Uterus (tissue), 3 donors: ENCODE measurements at regions not wholly inside any gene's neighbourhood (a gene's known extent, or its start where the extent isn't known, plus 50 kb on each side); places are given as distances from the start of the nearest gene placed in this dataset.

Source experiments
- DNase-seq, 2 donors: peaks; one replicate each; pipeline ENCODE4 v3.0.0-alpha.2; 2019 to 2020
- H3K27ac ChIP-seq, 2 donors: fragments of 200-600 bp; sonication (generic); 1 replicate in 1 of 2; 2 replicates in 1 of 2; pipeline ENCODE4 v1.5.1; 2016 to 2018
- H3K27me3 ChIP-seq, 2 donors: fragments of 200-600 bp; sonication (generic); one replicate each; pipeline ENCODE4 v1.5.1; 2018 to 2019; ENCODE audit warnings: control low read depth in 1 of 2
- H3K36me3 ChIP-seq, 2 donors: fragments of 200-600 bp; sonication (generic); one replicate each; pipeline ENCODE4 v1.5.1; 2019; ENCODE audit warnings: control low read depth in 1 of 2
- H3K4me1 ChIP-seq, 2 donors: fragments of 200-600 bp; sonication (generic); one replicate each; pipeline ENCODE4 v1.5.1; 2018 to 2019; ENCODE audit warnings: control low read depth in 1 of 2
- H3K4me3 ChIP-seq, 2 donors: fragments of 200-600 bp; sonication (generic); 1 replicate in 1 of 2; 2 replicates in 1 of 2; pipeline ENCODE4 v1.5.1; 2018 to 2019; ENCODE audit warnings: mild to moderate bottlenecking in 1 of 2
- H3K9me3 ChIP-seq, 2 donors: fragments of 200-600 bp; sonication (generic); one replicate each; pipeline ENCODE4 v1.5.1; 2019; ENCODE audit warnings: control low read depth in 1 of 2
- POLR2A ChIP-seq, 2 donors: fragments of 450-650 bp; IDR thresholded peaks; one replicate each; pipeline ENCODE4 v1.6.1; 2016; ENCODE audit warnings: antibody characterized with exemption in 2 of 2, mild to moderate bottlenecking in 1 of 2, moderate library complexity in 1 of 2
- intact Hi-C: fragments of 100-400 bp; cut with DNase I; formaldehyde crosslinking; loops from one replicate; pipeline ENCODE4 v1.15.1; 2023; ENCODE audit warnings: low total_unique reads
- TF ChIP-seq, protein P1 (sequence below), 4 experiments: fragments of 200-600 bp in 2 of 4; fragments of 450-650 bp in 2 of 4; sonication (generic) in 2 of 4; IDR thresholded peaks; one replicate each; pipeline ENCODE4 v1.5.1; 2016 to 2019; ENCODE audit warnings: antibody characterized with exemption in 4 of 4, mild to moderate bottlenecking in 2 of 4, moderate library complexity in 1 of 4
- donor health status: DM: yes; HTN: yes; CAD: no.

DNA sequence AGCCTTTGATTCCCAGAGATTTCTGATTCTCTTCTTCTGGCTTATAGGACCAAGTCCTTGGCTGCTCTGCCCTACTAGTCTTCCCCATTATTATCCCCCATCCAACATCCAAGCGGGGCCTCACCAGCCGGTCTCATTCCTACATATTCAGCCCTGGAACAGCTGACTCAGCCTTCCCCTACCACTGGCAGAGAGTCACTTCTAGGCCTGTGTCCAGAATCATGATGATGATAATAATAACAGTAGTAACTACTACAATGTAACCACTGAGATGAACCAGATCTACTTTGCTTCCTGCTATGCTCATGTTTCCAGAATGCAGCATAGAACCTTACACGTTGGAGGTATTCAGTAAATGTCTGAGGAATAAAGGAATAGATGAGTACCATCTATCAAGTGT is 295.2 kb downstream of the SRBD1 start:
- Histone ChIP-seq H3K36me3 (no peaks in the 10 kb centered on the region), H3K9me3 (no peaks in the 10 kb centered on the region), H3K27ac (peak overlapping the region; percentile 43 to 66), H3K4me3 (no peak overlapping the region), H3K27me3 (no peaks in the 10 kb centered on the region), H3K4me1 (no peaks in the 10 kb centered on the region)
- TF ChIP-seq, protein P1, sequence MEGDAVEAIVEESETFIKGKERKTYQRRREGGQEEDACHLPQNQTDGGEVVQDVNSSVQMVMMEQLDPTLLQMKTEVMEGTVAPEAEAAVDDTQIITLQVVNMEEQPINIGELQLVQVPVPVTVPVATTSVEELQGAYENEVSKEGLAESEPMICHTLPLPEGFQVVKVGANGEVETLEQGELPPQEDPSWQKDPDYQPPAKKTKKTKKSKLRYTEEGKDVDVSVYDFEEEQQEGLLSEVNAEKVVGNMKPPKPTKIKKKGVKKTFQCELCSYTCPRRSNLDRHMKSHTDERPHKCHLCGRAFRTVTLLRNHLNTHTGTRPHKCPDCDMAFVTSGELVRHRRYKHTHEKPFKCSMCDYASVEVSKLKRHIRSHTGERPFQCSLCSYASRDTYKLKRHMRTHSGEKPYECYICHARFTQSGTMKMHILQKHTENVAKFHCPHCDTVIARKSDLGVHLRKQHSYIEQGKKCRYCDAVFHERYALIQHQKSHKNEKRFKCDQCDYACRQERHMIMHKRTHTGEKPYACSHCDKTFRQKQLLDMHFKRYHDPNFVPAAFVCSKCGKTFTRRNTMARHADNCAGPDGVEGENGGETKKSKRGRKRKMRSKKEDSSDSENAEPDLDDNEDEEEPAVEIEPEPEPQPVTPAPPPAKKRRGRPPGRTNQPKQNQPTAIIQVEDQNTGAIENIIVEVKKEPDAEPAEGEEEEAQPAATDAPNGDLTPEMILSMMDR (IDR thresholded peaks at IDR 0.05): no peak
- no peak for TF ChIP-seq POLR2A (IDR thresholded peaks at IDR 0.05)
- peak; percentile 26 to 29 for DNase-seq
- intact Hi-C loops: no loop called here

DNA sequence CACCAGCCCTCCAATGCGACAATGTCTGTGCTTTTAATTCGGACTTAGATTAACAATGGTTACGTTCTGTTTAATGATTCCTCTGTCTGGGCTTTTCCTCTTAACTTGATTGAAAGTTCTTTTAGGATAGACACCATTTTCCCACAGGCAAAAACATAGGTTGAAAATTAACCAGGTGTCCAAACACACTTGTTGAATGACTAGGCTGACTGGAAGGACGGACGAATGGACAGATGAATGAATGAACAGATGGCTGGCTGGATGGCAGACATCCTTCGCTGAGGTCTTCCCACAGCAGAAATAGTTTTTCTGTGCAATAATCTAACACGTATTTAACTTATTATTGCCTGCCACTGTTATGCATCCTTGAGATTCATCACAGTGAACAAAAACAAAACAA is 298.8 kb downstream of the SRBD1 start:
- intact Hi-C loops: no loop called here
- Histone ChIP-seq H3K9me3 (no peaks in the 10 kb centered on the region), H3K27ac (no peak overlapping the region), H3K27me3 (no peaks in the 10 kb centered on the region), H3K4me1 (no peaks in the 10 kb centered on the region), H3K36me3 (no peaks in the 10 kb centered on the region), H3K4me3 (no peak overlapping the region)
- TF ChIP-seq, protein P1 (IDR thresholded peaks at IDR 0.05): no peak
- TF ChIP-seq POLR2A (IDR thresholded peaks at IDR 0.05): no peak
- DNase-seq: no peak

DNA sequence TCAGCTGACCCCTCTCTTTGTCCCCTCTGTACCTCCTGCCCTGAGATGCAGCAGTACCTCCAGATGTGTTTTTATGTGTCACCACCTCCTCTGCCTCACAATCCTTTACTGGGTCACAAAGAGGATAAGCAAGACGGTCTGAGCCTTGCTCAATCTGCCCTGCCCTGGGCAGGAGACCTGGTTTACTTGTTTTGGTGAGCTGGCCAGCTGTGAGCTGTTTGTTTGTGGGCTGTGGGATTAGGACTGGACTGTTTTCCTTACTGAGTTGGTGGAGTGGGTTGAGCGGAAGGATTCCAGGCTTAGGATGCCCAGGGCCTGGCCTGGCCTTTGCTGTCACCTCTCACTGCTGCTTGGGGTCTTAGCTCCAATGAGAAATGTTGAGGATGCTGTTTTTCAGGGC is 299.5 kb downstream of the SRBD1 start:
- TF ChIP-seq, protein P1 (IDR thresholded peaks at IDR 0.05): no peak
- TF ChIP-seq POLR2A (IDR thresholded peaks at IDR 0.05): no peak
- H3K4me3 ChIP-seq: no peak overlapping the region
- H3K36me3 ChIP-seq: no peaks in the 10 kb centered on the region
- no peak overlapping the region for H3K27ac ChIP-seq
- H3K27me3 ChIP-seq: no peaks in the 10 kb centered on the region
- no peak for DNase-seq
- H3K9me3 ChIP-seq: no peaks in the 10 kb centered on the region
- intact Hi-C loops: no loop called here
- H3K4me1 ChIP-seq: no peaks in the 10 kb centered on the region

DNA sequence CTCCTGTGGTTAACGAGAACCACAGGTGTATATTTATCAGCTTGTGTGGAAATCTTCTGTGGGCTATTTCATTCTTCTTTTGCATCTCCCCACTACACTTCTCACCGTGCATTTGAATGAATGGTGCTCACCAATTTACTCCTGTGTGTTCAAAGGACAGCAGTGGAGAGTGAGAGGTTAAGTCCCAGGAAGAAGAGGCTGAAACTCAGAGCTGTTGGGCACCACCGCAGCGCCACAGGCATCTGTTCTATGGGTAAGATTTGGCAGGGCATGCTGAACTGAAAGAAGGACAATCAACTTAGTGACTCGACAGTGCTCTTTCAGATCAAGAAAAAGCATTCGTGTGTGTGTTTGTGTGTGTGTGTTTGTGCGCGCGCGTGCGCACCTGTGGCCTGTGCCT is 297.9 kb upstream of the SIX2 start:
- Histone ChIP-seq H3K4me3 (no peak overlapping the region), H3K36me3 (no peaks in the 10 kb centered on the region), H3K4me1 (no peaks in the 10 kb centered on the region), H3K27me3 (no peaks in the 10 kb centered on the region), H3K27ac (no peak overlapping the region), H3K9me3 (no peaks in the 10 kb centered on the region)
- intact Hi-C loops: no loop called here
- no peak for DNase-seq
- TF ChIP-seq, protein P1 (IDR thresholded peaks at IDR 0.05): no peak
- no peak for TF ChIP-seq POLR2A (IDR thresholded peaks at IDR 0.05)

DNA sequence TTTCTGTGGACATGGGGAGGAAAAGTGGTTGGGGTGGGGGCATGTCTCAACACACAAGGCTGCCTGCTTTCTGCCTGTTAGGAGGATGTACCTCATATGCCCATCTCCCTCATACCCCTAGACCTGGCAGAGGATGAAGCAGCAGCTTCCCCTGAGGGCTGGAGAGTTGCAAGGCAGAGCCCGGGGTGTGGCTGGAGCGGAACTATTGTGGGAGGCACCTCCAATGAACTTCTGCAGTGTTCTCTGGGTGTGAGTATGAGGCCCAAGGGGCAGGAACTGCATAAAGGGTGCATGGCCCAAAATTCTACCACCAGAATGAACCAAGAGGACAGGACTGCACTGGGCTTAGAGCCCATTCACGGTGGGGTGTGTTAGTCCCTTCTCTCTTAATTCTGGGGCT is 296.3 kb upstream of the SIX2 start:
- intact Hi-C loops: no loop called here
- DNase-seq: no peak
- no peak overlapping the region for H3K4me3 ChIP-seq
- H3K27ac ChIP-seq: no peak overlapping the region
- H3K4me1 ChIP-seq: no peaks in the 10 kb centered on the region
- TF ChIP-seq, protein P1 (IDR thresholded peaks at IDR 0.05): no peak
- TF ChIP-seq POLR2A (IDR thresholded peaks at IDR 0.05): no peak
- H3K9me3 ChIP-seq: no peaks in the 10 kb centered on the region
- no peaks in the 10 kb centered on the region for H3K36me3 ChIP-seq
- no peaks in the 10 kb centered on the region for H3K27me3 ChIP-seq
